GM18502 (cell line): ENCODE measurements at regions not wholly inside any gene's neighbourhood (a gene's known extent, or its start where the extent isn't known, plus 50 kb on each side); places are given as distances from the start of the nearest gene placed in this dataset.
A peak's percentile ranks its signal among the peaks of the same experiment; 100 is the strongest.
"Not testable (repeated sequence)": the region's sequence is repeated elsewhere in the genome, so short reads cannot be mapped to it uniquely, and the experiment has no call there.

Source experiments
- ATAC-seq: cut with Tn5 transposase; IDR thresholded peaks from one replicate; pipeline ENCODE4 v1.9.1; 2021; ENCODE audit warnings: mild to moderate bottlenecking; ENCODE audit not compliant: unreplicated experiment, poor library complexity

- no peak for ATAC-seq
These were observed 51.3 kb upstream of the EGFL6 start for GRCh38 chrX:13518126-13518525.

GRCh38 chrX:13515211-13515930 lies 54.0 kb upstream of the EGFL6 start:
- no peak for ATAC-seq

DNA sequence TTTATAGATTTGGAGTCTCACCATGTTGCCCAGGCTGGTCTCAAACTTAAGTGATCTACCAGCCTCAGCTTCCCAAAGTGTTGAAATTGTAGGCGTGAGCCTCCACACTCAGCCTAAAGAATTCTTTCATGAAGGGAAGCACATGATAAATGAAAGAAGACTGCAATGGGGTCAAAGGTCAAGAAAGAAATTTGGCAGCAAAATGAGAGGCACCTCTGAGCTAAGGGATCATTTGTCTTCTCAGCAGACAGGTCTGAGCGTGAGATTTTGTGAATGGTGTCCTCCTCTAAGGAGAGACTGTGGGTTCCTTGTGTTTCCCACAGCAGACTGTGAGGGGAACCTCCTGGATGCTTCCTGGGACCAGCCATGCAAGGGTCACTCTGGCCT lies 57.5 kb upstream of the EGFL6 start:
- no peak for ATAC-seq

- no peak for ATAC-seq
These were observed 58.0 kb upstream of the EGFL6 start for GRCh38 chrX:13511241-13511943.

DNA sequence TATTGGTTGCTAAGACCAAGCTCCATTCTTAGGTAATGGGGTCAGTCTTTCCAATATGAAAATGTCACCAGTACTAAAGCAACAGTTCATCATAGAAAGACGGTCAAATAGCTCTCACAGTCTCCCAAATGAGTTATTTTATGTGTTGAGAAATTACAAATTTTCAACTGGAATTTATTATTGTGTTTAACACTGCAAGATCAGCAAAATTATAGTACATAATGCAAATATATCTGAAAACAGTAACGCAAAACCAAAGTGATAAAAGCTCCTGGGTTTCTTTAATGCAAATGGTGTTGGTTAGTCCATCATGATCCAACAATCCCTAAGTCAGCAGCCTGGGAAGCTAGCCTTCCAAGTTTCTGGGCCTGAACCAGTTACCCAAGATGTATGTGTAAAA lies 61.5 kb upstream of the EGFL6 start:
- no peak for ATAC-seq

GRCh38 chrX:13506574-13506973 lies 62.8 kb upstream of the EGFL6 start:
- ATAC-seq, result no peak

GRCh38 chrX:13502590-13502989 lies 66.8 kb upstream of the EGFL6 start:
- no peak for ATAC-seq

DNA sequence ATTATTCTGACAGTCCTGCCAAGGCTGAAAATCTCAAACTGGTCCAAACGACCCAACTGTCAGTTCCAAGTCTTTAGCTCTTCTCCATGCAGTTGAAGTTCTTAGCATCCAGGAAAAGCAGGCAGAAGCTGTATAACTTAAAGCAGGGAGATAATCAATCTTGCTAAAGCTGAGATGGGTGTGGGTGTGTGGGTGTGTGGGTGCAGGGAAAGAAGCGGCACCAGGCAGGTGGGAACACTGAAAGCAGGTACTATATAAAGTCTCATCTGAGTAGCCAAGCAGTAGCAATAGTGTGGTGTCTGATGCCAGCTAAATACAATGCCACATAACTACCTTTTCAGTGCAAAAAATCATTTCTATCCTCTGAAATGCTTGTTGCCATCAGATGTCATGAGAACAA lies 69.7 kb upstream of the EGFL6 start:
- no peak for ATAC-seq

DNA sequence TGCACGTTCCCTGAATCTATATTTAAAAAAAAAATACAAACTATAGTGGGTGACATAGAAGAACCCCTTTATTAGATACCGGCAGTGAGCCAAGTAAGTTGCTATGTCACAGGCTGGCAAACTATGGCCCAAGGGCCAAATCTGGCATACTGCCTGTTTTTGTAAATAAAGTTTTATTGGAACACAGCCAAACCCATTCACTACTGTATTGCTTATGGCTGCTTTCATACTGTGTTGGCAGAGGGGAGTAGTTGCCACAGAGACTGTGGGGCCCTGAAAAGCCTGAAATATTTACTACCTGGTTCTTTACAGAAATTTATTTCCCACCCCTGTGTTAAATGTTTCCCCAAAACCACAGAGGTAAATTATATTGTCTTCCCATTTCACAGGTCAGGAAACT lies 71.2 kb upstream of the EGFL6 start:
- no peak for ATAC-seq

DNA sequence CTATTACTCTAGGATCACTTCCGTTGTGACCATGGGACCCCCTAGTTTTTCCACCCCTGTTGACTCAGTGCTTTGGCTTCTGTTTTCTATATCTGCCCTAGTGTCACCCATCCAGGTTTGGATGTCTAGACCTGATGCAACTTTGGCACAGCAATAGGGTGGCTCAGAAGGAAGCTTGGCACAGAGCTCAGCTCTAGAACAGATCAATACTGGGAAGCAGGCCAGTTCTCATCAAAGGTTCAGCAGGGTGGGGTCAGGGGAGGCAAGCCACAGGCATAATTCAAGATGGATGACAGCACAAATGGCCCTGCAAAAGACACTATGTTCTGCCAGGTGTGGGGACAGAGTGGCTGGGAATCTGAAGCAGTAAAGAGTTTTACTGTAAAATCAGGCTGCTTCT lies 74.2 kb upstream of the EGFL6 start:
- no peak for ATAC-seq

- ATAC-seq, result no peak
These were observed 74.8 kb upstream of the EGFL6 start for GRCh38 chrX:13494562-13494961.

DNA sequence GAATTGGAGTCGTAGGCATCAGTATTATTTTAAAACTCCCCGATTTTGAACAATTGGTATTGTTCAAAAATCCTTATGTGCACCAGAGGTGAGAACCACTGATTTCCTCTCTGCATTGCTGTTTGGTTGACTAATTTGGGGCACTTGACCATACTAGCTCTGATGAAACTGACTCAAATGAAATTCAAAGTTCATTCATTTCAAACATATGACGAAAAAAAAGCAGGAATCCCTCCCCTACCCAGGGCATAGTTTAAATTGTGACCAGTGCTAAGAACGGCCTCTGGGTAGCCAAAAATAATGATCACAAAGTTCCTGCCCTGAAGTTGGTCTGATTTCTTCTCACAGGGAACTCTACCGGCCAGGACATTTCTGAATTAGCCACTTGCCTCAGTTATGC lies 75.7 kb upstream of the EGFL6 start:
- no peak for ATAC-seq

- ATAC-seq, result no peak
These were observed 77.1 kb upstream of the EGFL6 start for GRCh38 chrX:13492286-13492685.

- no peak for ATAC-seq
These were observed 78.3 kb upstream of the EGFL6 start for GRCh38 chrX:13491061-13491460.

DNA sequence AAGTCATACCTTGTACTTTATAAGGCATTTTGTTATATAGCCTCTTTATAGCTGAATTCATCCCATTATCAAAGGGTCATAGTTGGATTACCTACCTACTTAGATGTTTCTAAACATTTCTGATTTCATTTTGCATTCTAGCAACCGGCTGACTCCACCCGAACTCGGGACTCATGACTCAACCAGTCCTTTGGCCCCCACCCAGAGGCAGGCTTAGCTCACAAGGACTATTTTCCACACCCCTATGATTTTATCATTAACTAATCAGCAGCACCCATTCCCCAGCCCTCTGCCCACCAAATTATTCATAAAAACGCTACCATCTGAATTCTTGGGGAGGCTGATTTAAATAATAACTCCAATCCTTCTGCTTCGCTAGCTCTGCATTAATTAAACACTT lies 79.9 kb upstream of the EGFL6 start:
- ATAC-seq, result no peak

DNA sequence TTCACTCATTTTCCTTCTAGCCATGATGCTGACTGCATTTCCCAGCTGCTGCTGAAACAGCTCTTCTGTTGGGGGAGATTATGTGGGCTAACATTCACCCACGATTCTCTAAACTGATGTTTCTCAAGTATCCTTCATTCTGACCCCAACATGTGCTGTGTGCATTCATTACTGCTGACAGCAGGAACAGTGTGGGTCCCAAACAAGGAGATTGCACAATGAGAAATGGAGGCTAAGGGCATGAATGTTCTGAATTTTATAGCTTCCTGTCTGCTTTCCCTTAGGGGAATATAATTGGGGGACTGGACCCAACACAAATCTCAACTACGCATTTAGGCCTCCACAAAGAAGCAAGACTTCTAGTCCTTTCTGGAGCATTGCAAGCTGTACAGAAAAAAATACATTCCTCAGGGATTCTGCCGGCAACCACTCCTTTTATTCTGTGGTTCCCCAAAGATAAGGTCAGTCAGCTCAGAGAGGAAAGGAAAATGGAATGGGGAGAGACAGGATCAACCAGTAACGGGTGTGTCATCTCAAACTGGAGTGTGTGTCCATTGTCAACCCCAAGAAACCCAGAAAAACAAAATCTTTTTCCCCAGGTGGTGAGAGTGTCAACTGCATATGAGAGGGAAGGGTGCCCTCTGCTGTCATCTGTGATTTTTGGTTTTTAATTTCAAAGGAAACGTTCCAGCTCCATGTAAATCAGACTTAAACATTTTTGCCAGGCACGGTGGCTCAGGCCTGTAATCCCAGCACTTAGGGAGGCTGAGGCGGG lies 81.5 kb upstream of the EGFL6 start:
- peak; percentile 68 for ATAC-seq

GRCh38 chrX:13485167-13485566 lies 84.2 kb upstream of the EGFL6 start:
- ATAC-seq, result no peak

DNA sequence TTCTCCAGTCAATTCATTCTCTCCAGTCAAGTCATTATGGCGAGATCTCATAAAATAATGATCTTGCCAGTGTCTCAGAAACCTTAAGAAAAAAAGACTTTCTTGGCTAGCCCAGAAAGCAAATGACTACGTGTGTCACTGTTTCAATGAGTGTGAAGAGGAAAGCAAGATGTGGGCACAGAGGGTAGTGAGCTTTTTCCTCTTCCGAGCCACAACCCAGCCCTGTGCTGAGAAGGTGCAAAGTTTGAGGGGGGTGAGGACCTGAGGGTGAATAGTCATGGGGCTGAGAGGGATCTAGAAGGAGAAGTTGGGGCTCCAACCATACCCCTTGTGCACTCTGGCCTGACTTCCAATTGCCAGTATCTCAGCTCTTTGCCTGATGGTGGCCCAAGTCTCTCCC lies 85.6 kb upstream of the EGFL6 start:
- no peak for ATAC-seq

DNA sequence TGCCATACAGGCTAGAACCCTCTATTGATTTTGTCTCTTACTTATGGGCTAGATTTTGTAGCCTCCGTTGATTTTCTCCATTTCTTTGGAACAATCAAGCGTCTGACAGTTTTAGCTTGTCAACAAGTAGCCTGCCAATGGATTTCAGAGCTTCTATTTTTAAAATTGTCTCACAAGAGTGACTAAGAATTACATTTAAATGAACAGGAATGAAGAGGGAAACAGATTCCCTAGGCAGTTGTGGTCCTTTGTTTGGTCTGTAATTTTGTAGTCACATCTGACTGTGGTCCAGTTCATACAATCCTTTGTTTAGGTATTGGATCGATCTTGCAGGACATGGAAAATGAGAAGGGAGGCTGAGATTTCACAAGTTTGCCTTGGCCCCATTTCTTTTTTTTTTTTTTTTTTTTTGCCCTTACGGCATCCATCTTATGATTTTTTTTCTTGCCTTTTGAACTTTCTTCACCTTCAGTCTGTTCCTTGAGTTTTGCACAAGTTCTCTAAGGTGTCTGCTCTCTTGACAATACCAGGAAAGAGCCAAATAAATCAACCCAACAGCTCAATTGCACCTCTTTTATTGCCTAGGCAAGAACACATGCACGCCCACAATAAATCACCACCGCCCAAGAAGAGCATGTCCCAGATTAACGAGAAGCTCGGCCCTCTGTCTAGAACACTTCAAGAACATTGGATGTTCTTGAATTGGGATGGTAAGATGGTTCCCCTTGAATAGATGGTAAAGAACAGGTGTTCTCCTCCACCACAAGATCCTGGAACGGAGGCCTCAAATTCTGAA lies 86.5 kb upstream of the EGFL6 start:
- ATAC-seq, result no peak

DNA sequence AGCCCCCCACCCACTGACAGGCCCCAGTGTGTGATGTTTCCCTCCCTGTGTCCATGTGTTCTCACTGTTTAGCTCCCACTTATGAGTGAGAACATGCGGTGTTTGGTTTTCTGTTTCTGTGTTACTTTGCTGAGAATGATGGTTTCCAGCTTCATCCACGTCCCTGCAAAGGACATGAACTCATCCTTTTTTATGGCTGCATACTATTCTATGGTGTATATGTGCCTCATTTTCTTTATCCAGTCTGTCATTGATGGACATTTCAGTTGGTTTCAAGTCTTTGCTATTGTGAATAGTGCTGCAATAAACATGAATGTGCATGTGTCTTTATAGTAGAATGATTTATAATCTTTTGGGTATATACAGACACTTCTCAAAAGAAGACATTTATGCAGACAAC lies 88.6 kb upstream of the EGFL6 start:
- not testable (repeated sequence) for ATAC-seq

DNA sequence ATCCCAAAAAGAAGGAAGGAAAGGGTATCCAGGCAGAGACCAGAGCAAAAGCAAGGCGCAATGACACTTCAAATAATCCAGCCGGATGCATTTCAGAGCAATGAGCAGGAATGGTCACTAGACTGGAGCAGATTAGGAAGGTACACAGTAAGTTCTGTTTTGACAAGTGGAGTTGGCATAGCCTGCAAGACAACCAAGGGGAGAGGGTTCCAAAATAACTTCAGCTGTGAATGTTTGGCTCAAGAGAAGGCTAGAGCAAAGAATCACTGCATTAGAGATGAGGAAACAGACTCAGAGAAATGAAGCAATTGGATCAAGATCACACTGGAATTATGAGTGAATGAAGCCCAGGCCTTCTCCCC lies 90.0 kb upstream of the EGFL6 start:
- no peak for ATAC-seq
